ENCODE measurements at regions not wholly inside any gene's neighbourhood (a gene's known extent, or its start where the extent isn't known, plus 50 kb on each side); places are given as distances from the start of the nearest gene placed in this dataset.

DNA sequence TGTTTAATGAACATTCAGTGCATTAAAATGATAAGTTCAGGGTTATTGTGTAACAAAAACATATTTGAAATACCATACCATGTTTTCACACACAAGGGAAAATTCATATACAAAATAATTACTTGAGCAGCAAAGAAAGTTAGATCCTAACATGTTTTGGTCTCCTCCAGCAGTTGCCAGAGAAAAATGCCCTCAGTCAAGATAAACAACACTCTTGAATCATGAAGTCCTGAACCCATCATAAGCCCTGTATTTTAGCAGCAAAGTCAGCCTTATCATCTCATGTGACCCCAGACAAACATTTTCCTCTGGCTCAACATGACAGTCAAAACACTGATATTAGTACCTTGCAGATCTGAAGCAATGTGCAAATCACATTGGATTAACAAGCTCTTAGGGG, 1541.1 kb upstream of the WWC1 start:
- TF ChIP-seq POLR2A (IDR thresholded peaks at IDR 0.05; ENCODE audit: low read length) (no peak), GATA1 (IDR thresholded peaks at IDR 0.05; ENCODE audit: low read depth, low read length) (no peak)
